ENCODE measurements at regions not wholly inside any gene's neighbourhood (a gene's known extent, or its start where the extent isn't known, plus 50 kb on each side); places are given as distances from the start of the nearest gene placed in this dataset.

DNA sequence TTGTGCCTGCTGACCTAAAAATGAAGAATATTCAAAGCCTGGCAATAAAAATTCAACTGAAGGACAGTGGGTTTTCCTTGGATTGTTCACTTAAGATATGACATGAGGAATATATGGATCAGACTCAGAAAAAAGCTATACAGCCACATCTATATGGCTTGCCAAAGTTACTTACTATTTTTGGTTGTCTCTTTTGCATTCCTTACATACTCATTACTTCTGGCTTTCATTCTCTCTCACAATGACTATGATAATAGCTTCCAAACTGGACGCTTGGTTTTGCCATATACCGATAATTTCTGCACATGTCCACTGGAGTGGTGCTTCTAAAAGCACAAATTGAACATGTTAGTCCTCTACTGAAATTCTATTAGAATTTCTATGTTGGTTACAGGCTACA lies 664.9 kb downstream of the CDH8 start:
- TF ChIP-seq POLR2A (IDR thresholded peaks at IDR 0.05) = no peak
- TF ChIP-seq, protein P1, sequence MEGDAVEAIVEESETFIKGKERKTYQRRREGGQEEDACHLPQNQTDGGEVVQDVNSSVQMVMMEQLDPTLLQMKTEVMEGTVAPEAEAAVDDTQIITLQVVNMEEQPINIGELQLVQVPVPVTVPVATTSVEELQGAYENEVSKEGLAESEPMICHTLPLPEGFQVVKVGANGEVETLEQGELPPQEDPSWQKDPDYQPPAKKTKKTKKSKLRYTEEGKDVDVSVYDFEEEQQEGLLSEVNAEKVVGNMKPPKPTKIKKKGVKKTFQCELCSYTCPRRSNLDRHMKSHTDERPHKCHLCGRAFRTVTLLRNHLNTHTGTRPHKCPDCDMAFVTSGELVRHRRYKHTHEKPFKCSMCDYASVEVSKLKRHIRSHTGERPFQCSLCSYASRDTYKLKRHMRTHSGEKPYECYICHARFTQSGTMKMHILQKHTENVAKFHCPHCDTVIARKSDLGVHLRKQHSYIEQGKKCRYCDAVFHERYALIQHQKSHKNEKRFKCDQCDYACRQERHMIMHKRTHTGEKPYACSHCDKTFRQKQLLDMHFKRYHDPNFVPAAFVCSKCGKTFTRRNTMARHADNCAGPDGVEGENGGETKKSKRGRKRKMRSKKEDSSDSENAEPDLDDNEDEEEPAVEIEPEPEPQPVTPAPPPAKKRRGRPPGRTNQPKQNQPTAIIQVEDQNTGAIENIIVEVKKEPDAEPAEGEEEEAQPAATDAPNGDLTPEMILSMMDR (IDR thresholded peaks at IDR 0.05 in 4 of 5, conservative IDR thresholded peaks at IDR 0.05 in 1 of 5) = no peak
